Right lobe of liver (tissue), 6 donors: ENCODE measurements at regions not wholly inside any gene's neighbourhood (a gene's known extent, or its start where the extent isn't known, plus 50 kb on each side); places are given as distances from the start of the nearest gene placed in this dataset.

Experiments used
- ATAC-seq, 4 donors: fragments of 200-7000 bp; cut with Tn5 transposase; one replicate each; pipeline ENCODE4 v1.9.1; 2020; ENCODE audit warnings: mild to moderate bottlenecking in 4 of 4, moderate library complexity in 4 of 4
- DNase-seq, 3 donors: peaks; one replicate each; pipeline ENCODE4 v3.0.0-alpha.2; 2020
- H3K27ac ChIP-seq, 3 donors: fragments of 200-600 bp; one replicate each; pipeline ENCODE4 v1.8.0; 2022
- H3K27me3 ChIP-seq, 2 donors: fragments of 200-600 bp; one replicate each; pipeline ENCODE4 v1.8.0; 2022
- H3K36me3 ChIP-seq, 4 donors: fragments of 200-600 bp; sonication (generic) in 1 of 4; one replicate each; pipeline versions ENCODE4 v1.5.1 to v1.8.0; 2017 to 2022; ENCODE audit warnings: control low read depth in 1 of 4
- H3K4me1 ChIP-seq, 4 donors: fragments of 200-600 bp; sonication (generic) in 1 of 4; one replicate each; pipeline versions ENCODE4 v1.5.1 to v1.8.0; 2017 to 2022; ENCODE audit warnings: control low read depth in 1 of 4
- H3K4me3 ChIP-seq, 3 donors: fragments of 200-600 bp; one replicate each; pipeline ENCODE4 v1.8.0; 2022
- H3K9me3 ChIP-seq, 4 donors: fragments of 200-600 bp; sonication (generic) in 1 of 4; one replicate each; pipeline versions ENCODE4 v1.5.1 to v1.8.0; 2017 to 2022; ENCODE audit warnings: control low read depth in 1 of 4
- CTCF ChIP-seq, 4 donors: fragments of 200-600 bp in 3 of 4; fragments of 450-650 bp in 1 of 4; IDR thresholded peaks; one replicate each; pipeline versions ENCODE4 v1.5.1 to v1.8.0; 2016 to 2022; ENCODE audit warnings: antibody characterized with exemption in 4 of 4, mild to moderate bottlenecking in 2 of 4
- POLR2A ChIP-seq: fragments of 450-650 bp; IDR thresholded peaks from one replicate; pipeline ENCODE4 v1.6.1; 2017; ENCODE audit warnings: antibody characterized with exemption, mild to moderate bottlenecking
- WGBS: methylation state at CpG from one replicate; pipeline ENCODE4 v1.1.6; 2018; ENCODE audit warnings: low coverage, low lambda C conversion rate; ENCODE audit not compliant: insufficient coverage; ENCODE audit errors: missing lambda C conversion rate; 5-methylcytosine and 5-hydroxymethylcytosine counted together
- intact Hi-C, 2 donors: fragments of 100-400 bp; cut with DNase I; formaldehyde crosslinking; loops; one replicate each; pipeline versions ENCODE4 v1.11.2 to v1.14.1; 2022
- donor health status: DM: no; HTN: yes; CAD: no.
- donor health status: DM: no; HTN: no; CAD: no.
- donor health status: DM: no; HTN: no; CAD: no.
- donor health status: DM: no; HTN: yes; CAD: no.
- donor health status: DM: no; HTN: yes; CAD: no.

- DNase-seq: no peak
- H3K27me3 ChIP-seq: no peaks in the 10 kb centered on the region
- H3K9me3 ChIP-seq: no peaks in the 10 kb centered on the region
- WGBS: 33% methylated on average over 1 of the region's 1 CpG
- no peak overlapping the region for H3K27ac ChIP-seq
- H3K4me1 ChIP-seq: no peaks in the 10 kb centered on the region
- H3K4me3 ChIP-seq: no peak overlapping the region
- no peaks in the 10 kb centered on the region for H3K36me3 ChIP-seq
- no peak for ATAC-seq
- intact Hi-C loops: no loop called here
- TF ChIP-seq POLR2A: no peak
- TF ChIP-seq CTCF (IDR thresholded peaks at IDR 0.05): no peak
Observed at GRCh38 chr6:62354261-62354660, 68.2 kb upstream of the KHDRBS2 start.

GRCh38 chr6:62345962-62346689 is 60.1 kb upstream of the KHDRBS2 start:
- Histone ChIP-seq H3K36me3 (no peaks in the 10 kb centered on the region), H3K4me1 (no peaks in the 10 kb centered on the region), H3K27ac (no peak overlapping the region), H3K9me3 (no peaks in the 10 kb centered on the region), H3K4me3 (no peak overlapping the region), H3K27me3 (no peaks in the 10 kb centered on the region)
- no peak for TF ChIP-seq CTCF (IDR thresholded peaks at IDR 0.05)
- TF ChIP-seq POLR2A: no peak
- WGBS: 17% methylated on average over 2 of the region's 5 CpGs
- no peak for ATAC-seq
- intact Hi-C loops: no loop called here
- DNase-seq: no peak

- TF ChIP-seq CTCF (IDR thresholded peaks at IDR 0.05): no peak
- TF ChIP-seq POLR2A: no peak
- DNase-seq (no peak), ATAC-seq (no peak)
- Histone ChIP-seq H3K27ac (no peak overlapping the region), H3K9me3 (no peaks in the 10 kb centered on the region), H3K4me3 (no peak overlapping the region), H3K27me3 (no peaks in the 10 kb centered on the region), H3K36me3 (no peaks in the 10 kb centered on the region), H3K4me1 (no peaks in the 10 kb centered on the region)
- intact Hi-C loops: no loop called here
- WGBS: 40% methylated on average over 1 of the region's 7 CpGs
Observed at GRCh38 chr6:62345446-62345845, 59.4 kb upstream of the KHDRBS2 start.

GRCh38 chr6:62344850-62345249 is 58.8 kb upstream of the KHDRBS2 start:
- intact Hi-C loops: no loop called here
- WGBS: 47% methylated on average over 3 of the region's 3 CpGs

More at GRCh38 chr6:62344850-62345249, 58.8 kb upstream of the KHDRBS2 start:
- TF ChIP-seq CTCF (IDR thresholded peaks at IDR 0.05) (no peak), POLR2A (no peak)
- no peaks in the 10 kb centered on the region for H3K9me3 ChIP-seq
- H3K27ac ChIP-seq: no peak overlapping the region
- no peak overlapping the region for H3K4me3 ChIP-seq
- no peak for ATAC-seq
- no peaks in the 10 kb centered on the region for H3K4me1 ChIP-seq
- DNase-seq: no peak
- no peaks in the 10 kb centered on the region for H3K27me3 ChIP-seq
- no peaks in the 10 kb centered on the region for H3K36me3 ChIP-seq
